ENCODE measurements at regions not wholly inside any gene's neighbourhood (a gene's known extent, or its start where the extent isn't known, plus 50 kb on each side); places are given as distances from the start of the nearest gene placed in this dataset.

GRCh38 chr7:84364708-84365107 lies 170.1 kb upstream of the SEMA3A start:
- TF ChIP-seq CTCF (conservative IDR thresholded peaks at IDR 0.05; ENCODE audit: low read length) (no peak), EZH2phosphoT487 (IDR thresholded peaks at IDR 0.05; ENCODE audit: borderline replicate concordance) (no peak)

All from Loucy (cell line).